ENCODE measurements at regions not wholly inside any gene's neighbourhood (a gene's known extent, or its start where the extent isn't known, plus 50 kb on each side); places are given as distances from the start of the nearest gene placed in this dataset.

- 15% methylated on average over 4 of the region's 4 CpGs for WGBS (ENCODE audit: low lambda C conversion rate)
- H3K9me3 ChIP-seq = no peaks in the 10 kb centered on the region
- no peaks in the 10 kb centered on the region for H4K20me1 ChIP-seq (ENCODE audit: insufficient read depth)
- no peaks in the 10 kb centered on the region for H3K36me3 ChIP-seq (replicated peaks in 1 of 2; ENCODE audit: control insufficient read depth in 1 of 2, insufficient read depth in 2 of 2, low read length in 1 of 2)
- no peaks in the 10 kb centered on the region for H3K27me3 ChIP-seq (ENCODE audit: insufficient read depth)
- TF ChIP-seq TAF1 (IDR thresholded peaks at IDR 0.05; ENCODE audit: borderline replicate concordance, low read depth, low read length) (no peak), FOSL2 (IDR thresholded peaks at IDR 0.05; ENCODE audit: borderline replicate concordance, low read depth) (no peak), ZBTB33 (IDR thresholded peaks at IDR 0.05; ENCODE audit: borderline replicate concordance, low read depth) (no peak), MXI1 (IDR thresholded peaks at IDR 0.05; ENCODE audit: low read depth, low read length) (no peak), RFX5 (IDR thresholded peaks at IDR 0.05; ENCODE audit: low read length) (no peak), GATA2 (CRISPR knock-in tag; IDR thresholded peaks at IDR 0.05) (no peak), POLR2AphosphoS5 (IDR thresholded peaks at IDR 0.05; ENCODE audit: low read depth, low read length) (no peak), GABPA (IDR thresholded peaks at IDR 0.05; ENCODE audit: low read depth) (no peak), IRF3 (IDR thresholded peaks at IDR 0.05; ENCODE audit: low read depth, low read length) (no peak), FOXJ3 (CRISPR knock-in tag; IDR thresholded peaks at IDR 0.05) (no peak), TCF12 (IDR thresholded peaks at IDR 0.05) (no peak), FOXM1 (IDR thresholded peaks at IDR 0.05; ENCODE audit: low read depth) (no peak), CHD2 (IDR thresholded peaks at IDR 0.05; ENCODE audit: low read length, partially characterized antibody) (no peak), PBX3 (IDR thresholded peaks at IDR 0.05) (no peak), MAX (IDR thresholded peaks at IDR 0.05; ENCODE audit: low read depth) (no peak), RCOR1 (IDR thresholded peaks at IDR 0.05; ENCODE audit: low read length) (no peak), SIN3A (IDR thresholded peaks at IDR 0.05; ENCODE audit: borderline replicate concordance, low read depth, low read length) (no peak), RAD21 (IDR thresholded peaks at IDR 0.05; ENCODE audit: low read length) (no peak)
- no peak for DNase-seq
- H3K27ac ChIP-seq (ENCODE audit: low read depth in 2 of 2, low read length in 1 of 2) = no peak overlapping the region
- no peak overlapping the region for H3K4me3 ChIP-seq (ENCODE audit: low read depth in 2 of 2, low read length in 1 of 2)
- no peaks in the 10 kb centered on the region for H3K79me2 ChIP-seq (ENCODE audit: insufficient read depth)
- no peak overlapping the region for H3K4me2 ChIP-seq
- H2AFZ ChIP-seq (ENCODE audit: low read depth) = no peak overlapping the region
- ChIA-PET POLR2A (no interaction called here), CTCF (no interaction called here)
- no peaks in the 10 kb centered on the region for H3K4me1 ChIP-seq (ENCODE audit: control insufficient read depth in 1 of 2, insufficient read depth in 2 of 2, low read depth in 1 of 2, low read length in 1 of 2)
- no peaks in the 10 kb centered on the region; the same call in 1 of the 2 replicates for H3K9me2 ChIP-seq
- H3F3A ChIP-seq (replicated peaks; ENCODE audit: insufficient read depth) = no peaks in the 10 kb centered on the region
- H3K9ac ChIP-seq = no peak overlapping the region
These were observed 375.6 kb upstream of the EPHA5 start for GRCh38 chr4:66045913-66046312.

Data from SK-N-SH (cell line).